Esophagus mucosa (tissue), 1 donor: ENCODE measurements at regions not wholly inside any gene's neighbourhood (a gene's known extent, or its start where the extent isn't known, plus 50 kb on each side); places are given as distances from the start of the nearest gene placed in this dataset.

Experiments
- ATAC-seq: fragments of 200-7000 bp; cut with Tn5 transposase; one replicate; pipeline ENCODE4 v1.9.1; 2020
- donor health status: DM: yes; HTN: yes; CAD: no.

DNA sequence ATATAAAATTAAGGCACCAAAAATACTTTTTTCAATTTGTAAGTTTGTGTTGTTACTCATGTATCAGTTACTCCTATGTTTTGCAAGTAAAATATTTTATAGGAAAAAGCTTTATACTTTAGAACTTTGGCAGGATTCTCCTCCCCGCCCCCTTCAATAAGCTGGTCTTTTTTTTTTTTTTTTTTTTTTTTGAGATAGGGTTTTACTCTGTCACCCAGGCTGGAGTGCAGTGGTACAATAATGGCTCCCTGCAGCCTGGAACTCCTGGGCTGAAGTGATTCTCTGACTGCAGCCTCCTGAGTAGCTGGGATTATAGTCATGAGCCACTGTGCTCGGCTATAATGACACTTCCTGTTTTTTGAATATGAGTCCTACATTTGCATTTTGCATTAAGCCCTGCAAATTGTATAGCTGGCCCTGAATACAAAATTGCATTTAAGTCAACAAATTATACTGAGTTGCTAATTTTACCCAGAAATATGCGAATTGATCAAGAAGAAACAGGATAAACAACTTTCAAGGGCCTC lies 192.9 kb downstream of the PIK3R1 start:
- ATAC-seq: no peak

DNA sequence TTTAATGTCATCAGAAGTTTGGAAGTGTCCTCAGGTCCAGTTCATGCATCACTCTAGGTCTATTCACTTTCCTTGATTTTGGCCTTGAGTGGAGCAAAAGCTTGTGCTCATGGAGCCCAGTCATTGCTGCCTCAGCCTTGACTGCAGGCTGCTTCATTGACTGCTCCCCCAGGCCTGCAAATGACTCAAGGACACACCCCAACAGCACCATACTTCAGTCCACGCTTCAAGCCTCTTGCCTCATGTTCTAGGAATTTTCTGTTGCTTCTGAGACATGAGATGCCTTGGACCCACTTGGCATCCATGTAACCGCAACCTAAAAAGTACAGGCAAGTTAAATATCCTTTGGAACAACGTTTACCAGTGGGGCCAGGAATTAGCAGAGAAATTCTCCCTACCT lies 193.7 kb downstream of the PIK3R1 start:
- peak; percentile 77 for ATAC-seq

DNA sequence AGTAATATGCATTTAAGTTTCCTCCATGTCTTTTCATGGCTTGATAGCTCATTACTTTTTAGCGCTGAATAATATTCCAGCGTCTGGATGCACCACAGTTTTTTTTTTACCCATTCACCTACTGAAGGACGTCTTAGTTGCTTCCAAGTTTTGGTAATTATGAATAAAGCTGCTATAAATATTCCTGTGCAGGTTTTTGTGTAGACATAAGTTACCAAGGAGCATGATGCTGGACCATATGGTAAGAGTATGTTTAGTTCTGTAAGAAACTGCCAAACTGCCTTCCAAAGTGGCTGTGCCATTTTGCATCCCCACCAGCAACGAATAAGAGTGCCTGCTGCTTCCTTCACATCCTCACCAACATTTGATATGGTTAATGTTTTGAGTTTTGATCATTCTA lies 195.6 kb downstream of the PIK3R1 start:
- no peak for ATAC-seq

DNA sequence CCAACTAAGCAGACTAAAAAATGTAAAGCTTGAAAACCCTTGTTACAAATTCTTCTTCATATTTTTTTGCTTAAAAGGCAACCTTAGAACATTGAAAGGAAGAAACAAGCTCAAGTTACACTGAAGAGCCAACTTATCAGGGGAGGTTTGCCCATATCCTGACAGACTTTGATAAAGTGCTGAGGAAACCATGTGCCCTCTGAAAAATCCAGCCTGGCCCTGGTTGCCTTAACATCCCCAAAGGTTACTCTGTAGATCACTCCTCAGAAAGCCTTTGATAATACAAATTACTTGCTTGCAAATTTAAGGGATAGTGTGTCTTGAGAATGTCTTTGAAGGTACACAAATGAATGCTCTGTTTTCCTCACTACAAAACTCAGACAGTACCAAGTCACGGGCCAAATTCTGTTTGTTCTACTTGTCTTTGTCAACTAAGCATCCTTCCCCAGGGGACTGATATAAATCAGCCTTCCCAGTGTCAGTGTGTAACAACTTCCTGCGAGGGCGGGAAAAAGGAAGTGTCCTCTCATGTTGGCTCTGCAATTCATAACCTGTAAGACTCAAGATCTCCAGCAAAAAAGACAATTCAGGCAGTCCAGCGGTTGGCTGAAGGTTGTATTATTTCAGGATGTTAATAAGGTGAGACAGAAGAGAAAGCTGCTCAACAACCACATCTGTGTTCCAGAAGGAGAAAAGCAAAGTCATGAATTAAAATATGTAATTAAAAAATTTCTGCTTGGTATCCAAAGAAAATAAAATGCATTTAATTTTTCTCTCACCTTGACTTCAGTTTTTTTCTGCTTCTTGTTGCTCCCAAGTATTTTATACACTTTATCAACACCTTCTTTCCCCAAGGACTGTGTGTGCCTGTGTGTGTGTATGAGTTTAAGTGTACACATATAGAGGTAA lies 199.9 kb downstream of the PIK3R1 start:
- ATAC-seq: no peak

DNA sequence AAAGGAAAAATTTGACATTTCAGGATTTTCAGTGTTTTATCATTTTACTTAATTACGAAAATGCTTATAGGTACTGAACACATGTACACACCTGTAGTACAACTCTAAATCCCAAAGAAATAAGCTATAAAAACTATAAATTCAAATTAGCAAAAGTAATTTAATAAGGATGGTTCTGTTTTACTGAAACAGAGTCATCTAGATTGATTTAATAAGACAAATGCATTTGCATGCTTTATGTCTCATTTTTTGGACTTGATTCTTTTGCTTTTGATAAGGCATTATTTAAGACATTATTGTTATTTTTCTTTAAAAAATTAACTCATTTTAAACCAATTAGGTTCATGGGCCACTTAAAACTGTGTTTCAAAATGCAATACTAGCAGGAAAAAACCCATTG lies 201.2 kb downstream of the PIK3R1 start:
- no peak for ATAC-seq

DNA sequence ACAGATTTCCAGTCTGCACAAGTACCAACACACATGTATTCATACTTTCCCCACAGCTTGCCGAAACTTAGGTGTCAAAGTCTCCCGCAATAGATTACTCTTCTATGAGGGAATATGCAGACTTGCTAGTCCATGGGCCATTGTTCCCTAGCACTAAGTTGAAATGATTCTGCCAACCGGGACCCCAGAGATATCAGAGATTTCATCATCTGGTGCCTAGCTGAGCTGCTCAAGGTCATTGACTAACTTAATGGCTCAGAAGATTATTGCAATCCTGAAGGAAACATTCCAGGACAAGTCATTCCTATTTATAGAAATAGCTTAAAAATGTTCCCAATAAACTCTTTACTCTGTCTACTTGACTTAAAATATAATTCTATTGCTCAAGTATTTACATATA lies 202.6 kb downstream of the PIK3R1 start:
- no peak for ATAC-seq

DNA sequence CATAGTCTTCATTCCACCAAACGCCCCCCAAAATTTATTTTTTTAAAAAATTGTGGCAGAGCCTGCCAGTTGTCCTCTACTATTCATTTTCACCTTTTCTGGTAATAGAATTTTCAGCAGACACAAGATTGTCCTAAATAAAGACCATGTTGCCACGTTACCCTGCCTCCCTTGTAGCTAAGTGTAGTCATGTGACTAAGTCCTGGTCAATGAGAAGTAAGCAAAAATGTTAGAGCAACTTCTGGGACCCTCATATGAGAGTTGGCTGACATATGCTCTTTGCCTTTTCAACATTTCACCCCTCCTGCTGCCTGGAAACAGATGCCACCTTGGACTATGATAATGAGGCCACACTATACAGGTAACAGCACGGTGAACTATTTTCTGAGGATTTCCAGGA lies 203.1 kb downstream of the PIK3R1 start:
- no peak for ATAC-seq

DNA sequence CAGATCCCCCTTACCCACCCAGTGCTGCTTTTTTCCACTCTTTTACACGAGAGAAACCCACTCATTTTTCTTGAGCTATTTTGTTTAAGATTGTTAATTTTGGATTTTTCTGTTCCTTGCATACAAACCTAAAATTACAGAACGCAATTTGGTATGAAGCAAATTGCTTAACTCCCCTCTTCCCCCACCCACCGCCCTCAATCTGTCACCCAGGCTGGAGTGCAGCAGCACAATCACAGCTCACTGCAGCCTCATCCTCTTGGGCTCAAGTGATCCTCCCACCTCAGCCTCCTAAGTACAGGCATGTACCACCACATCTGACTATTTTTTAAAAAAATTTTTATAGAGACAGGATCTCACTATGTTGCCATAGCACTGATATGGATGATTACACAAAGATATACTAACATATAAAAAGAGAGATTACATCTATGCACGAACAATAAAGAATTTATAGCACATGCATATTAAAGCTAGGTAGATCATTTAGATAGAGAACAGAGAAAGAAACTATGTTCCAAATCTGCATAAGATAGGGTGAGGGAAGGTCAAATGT lies 203.6 kb downstream of the PIK3R1 start:
- no peak for ATAC-seq

DNA sequence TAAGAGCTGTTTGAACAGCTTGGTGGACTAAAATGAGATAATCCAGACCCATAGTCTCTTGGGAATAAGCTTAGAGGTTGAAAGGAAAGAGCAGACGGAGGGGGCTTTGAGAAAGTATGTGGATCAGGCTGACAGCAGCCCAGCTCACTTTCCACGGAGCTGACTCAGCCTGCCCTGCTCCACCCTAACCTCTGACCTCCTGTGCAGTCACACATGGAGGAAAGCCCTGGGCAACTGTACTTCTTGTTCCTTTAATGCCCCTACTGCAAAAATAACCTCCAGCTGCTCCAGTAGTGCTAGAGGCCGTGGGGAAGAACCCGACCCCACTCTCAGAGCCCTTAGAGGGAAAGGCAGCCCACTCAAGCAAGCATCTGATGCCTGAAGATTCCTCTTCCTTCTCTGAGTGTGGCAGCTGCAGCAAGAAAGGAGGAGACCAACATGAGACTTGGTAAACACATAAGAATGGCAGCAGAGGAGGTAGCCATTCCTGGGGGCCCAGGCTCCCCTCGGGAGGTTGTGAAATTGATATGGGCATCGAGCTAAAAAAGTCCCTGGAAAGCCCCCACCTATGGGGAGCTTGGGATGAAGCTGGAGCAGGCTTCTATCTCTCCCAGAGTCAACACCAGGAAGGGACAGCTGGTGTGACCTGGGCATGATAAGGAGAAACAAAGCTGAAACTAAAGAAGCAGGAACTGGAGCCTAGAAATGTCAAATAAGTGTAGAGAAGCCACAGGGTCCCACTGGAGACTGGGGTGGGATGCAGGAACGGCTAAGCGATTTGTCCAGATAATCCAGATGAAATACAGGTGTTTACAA lies 204.3 kb downstream of the PIK3R1 start:
- ATAC-seq: peak; percentile 35

DNA sequence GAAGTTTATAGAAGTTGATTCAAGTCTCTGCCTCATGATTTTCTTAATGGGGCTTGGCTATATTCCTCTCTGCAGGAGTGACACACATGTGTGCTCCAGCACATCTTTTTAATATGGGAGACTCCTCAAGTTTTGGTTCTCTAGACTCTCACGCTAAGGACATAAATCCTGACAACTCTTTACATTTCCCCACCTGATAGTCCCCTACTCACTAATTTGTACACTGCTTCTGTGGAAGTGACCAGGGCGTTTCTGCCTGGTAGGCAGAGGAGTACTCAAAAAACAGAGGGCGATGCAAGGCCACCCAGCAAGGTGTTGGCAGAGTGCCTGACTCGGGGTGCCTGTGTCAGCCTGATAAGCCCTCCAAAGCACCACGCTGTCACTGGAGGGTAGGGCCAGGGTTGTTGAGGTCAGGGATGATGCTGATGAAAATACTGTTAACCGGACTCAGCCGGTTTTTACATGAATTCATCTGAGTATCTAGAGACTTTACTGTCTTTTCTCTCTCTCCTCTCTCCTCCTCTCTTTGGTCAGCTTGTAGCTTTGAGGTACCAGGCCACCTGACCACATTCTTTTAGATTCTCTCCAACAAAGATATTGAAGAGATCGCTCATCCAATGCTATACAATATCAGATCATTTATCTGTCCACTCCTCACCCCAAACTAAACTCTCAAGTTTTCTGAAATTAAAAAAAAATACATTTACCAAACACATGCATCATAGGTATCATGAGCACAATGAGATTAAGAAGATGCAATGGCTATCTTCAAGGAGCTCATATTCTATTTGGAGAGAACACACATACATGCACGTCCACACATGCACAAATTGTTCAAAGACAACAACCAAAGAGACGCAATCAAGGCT lies 205.2 kb downstream of the PIK3R1 start:
- no peak for ATAC-seq

DNA sequence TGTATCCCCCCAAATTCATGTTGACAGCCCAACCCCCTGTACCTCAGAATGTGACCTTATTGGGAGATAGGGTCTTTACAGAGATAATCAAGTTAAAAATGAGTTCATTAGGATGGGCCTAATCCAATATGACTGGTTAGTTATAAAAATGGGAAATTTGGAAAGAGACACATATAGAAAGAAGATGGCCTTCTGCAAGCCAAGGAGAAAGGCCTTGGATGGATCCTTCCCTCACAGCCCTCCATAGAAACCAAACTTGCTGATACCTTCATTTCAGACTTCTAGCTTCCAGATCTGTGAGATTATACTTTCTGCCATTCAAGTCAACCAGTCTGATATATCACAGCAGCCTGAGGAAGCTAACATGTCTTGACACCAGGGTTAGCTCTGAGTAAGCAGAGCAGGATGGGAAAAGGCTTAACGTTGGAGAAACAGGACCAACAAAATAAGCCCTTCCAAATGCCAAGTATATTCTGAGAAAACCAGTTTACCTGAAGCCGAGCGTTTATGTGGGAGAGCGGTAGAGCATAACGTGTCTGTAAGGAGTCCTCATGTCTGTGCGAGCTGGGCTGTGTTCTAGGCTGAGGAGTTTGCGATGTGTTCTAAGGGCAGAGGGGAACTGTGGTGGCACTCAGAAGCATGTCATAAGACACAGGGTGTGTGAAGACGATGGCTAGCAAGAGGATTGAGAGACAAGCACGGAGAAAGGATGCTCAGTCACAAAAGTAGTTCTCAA lies 206.1 kb downstream of the PIK3R1 start:
- ATAC-seq: peak; percentile 86

DNA sequence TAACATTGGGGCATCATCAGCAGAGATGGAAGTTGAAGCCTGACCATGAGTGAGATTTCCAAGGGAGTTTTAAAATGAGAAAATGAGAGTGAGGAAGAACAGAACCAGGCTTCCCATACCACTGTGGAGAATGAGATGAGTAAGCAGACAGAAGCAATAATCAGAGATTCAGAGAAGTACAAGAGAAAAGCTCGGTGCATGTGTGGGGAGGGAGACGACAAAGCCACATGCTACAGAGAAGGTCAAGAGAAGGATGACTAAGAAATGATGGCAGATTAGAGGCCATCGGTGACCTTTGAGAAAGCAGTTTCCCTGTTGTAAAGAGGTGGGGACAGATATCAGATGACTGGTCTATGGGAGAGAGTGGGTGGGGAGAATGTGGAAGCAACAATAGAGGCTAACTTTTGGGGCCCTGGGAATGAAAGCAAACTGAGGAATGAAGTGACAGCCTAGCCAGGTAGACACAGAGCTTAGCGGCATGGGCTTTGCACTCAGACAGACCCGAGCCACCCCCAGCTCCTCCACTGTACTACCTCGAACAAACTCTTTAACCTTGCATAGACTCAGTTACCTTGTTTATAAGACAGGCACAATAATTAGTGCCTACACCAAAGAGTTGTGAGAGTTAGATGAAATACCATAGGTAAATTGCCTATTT lies 207.7 kb downstream of the PIK3R1 start:
- no peak for ATAC-seq

DNA sequence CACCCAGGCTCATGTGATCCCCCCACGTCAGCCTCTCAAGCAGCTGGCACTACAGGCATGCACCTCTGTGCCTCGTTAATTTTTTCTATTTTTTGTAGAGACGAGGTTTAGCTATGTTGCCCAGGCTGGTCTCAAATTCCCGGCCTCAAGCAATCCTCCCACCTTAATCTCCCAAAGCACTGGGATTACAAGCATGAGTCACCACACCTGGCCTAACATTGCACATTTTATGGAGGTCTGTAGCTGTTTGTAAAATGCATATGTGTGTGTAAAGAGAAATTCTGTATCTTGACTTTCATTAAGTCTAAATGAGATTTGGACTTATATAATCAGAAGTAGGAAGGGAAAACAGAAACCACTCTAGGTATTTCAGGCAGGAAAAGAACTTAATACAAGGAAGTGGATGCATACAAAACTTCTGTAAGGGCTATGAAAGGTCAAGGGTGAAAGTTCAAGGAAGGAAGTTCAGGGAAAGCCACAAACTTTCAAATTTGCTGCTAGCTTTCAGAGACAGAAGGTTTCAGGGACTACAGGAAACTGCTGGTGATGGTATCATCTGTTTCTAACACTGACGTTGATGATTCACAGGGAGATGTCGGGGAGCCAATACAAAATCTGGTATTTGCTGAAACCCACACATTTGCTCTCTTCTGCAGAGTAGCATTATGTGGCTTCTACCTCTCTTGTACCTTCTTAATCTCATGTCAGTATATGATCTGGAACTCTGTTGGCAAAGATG lies 209.4 kb downstream of the PIK3R1 start:
- ATAC-seq: no peak

DNA sequence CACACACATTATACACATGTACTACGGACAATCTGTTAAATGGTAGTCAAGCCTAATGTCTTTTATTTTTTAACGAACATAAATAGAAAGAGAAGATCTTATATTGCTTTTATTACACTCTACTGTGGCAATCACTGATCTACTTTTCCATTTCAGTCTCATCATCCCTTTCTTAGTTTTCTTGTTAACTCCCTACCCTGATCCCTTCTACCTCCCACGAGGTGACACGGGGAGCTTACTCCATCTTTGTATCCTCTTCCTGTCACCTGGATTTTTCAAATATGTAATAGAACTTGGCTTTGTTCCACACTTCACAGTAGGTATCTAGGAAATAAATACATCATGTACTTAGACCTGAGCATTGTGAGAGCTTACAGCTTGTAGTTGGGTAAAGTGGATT lies 211.0 kb downstream of the PIK3R1 start:
- ATAC-seq: no peak

DNA sequence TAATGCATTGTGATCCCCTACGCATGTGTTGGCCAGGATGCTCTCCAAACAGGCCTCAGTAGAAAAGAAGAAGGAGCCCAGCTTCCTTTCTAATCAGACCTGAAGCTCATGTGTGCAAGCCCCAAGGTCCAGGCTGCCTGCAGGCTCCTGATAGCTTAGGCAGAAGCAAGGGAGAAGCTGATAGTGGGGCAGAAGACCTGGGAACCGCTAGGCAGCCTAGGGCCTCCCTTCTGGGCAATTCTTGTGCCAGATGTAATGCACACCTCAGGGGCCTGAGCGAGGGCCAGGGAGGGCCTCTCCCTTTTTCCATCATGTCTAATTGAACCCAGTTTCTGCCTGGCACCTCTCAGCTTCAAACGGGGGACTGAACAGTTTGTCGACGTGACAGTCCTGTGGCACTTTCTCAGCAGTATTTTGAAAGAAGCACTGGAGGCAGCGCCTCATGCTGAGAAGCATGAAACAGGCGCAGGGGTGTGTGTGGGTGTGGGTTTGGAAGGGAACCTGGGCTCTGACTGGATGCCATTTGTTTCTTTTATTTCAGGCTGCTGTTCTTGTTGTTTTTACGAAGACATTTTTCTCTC lies 212.8 kb downstream of the PIK3R1 start:
- ATAC-seq: no peak

DNA sequence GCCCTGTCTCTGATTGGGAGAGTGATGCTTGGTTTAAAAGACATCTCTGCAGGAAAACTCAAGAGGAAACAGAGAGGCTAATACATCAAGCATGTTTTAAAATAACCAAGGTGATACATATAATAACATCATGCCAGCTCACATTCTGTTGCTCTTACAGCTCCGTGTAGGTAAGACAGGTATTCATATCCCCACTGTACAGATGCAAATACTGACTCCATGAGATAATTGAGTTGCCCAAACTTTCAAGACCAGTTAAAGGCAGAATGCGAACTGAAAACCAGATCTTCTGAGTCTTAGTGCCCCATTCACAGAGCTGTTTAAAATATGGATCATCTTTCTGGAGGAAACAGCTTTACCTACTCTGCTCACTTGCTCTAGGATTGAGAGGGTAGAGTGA lies 214.0 kb downstream of the PIK3R1 start:
- no peak for ATAC-seq

DNA sequence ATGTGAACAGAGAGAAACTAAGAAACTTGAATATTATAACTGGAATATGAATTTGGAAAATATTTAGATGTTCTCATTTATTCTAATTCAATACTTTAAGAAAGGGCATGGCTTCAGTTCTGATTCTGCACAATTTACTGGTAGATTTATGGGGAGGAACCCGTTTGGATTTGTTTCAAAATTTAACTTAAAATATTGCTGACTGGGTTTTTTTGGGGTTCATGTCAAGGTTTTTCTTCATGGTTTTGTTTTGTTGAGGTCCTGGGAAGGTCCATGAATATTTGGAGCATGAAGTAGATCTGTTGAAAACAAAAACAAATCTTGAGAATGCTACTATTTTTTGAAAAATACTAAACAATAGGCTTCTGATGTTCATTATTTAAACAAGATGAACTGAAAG lies 214.7 kb downstream of the PIK3R1 start:
- ATAC-seq: no peak

DNA sequence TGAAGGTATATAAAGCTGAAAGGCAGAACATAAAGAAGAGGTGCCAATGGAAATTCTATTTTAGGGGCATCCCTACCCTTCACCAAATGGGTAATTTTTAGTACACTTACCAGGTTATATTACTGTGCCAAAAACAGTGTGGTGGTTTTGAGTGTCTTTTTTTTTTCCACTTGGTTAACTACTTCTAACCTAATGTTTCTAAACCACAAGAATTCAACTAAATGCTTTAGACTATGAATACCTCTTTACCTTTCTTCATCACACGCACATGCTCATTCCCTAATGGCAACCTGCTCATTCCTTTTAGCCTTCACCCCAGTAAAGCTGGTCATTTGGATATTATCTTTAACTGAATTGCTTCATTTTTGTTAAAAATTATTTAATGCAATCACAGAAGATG lies 215.6 kb downstream of the PIK3R1 start:
- no peak for ATAC-seq

DNA sequence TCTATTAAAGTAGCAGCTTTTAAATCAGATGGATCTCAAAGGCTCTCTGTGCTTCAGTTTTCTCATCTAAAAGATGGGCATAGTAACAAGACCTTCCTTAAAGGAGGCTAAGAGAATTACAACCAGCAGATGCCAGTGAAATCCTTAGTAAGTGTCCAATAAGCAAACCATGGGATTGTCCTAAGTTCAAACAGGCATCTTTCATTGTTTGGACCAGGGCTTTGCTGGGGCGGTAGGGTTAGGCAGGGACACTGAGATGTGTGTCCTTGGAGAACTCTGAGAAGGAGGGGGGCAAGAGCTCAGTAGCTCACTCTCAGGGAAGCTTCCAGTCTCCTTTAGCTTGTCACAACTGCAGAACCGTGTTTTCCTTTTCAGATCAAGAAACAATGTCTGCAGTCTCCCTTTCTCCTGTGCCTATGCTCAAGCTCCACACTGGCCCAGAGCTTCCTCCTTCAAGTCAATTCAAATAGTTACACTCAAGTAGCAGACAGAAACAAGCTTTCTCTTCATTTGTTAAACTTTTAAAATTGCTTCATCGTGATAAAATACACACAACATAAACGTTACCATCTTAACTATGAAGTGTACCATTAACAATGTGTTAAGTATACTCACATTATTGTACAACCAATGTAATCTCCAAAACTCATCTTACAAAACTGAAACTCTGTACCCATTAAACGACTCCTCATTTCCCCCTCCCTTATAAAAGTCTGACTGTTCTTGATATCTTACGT lies 216.2 kb downstream of the PIK3R1 start:
- ATAC-seq: no peak
